ENCODE measurements at regions not wholly inside any gene's neighbourhood (a gene's known extent, or its start where the extent isn't known, plus 50 kb on each side); places are given as distances from the start of the nearest gene placed in this dataset.

- Histone ChIP-seq H3K36me3 (no peaks in the 10 kb centered on the region), H3K9me3 (no peaks in the 10 kb centered on the region), H3K4me1 (peaks cover 0 to 20% (median 10%) of the 10 kb centered on the region in 4 donors), H3K27ac (no peak overlapping the region), H3K27me3 (no peaks in the 10 kb centered on the region), H3K4me3 (no peak overlapping the region)
- 79 to 81% methylated on average over 5 of the region's 5 CpGs for WGBS, 2 donors
- TF ChIP-seq POLR2A (IDR thresholded peaks at IDR 0.05): no peak
- TF ChIP-seq POLR2AphosphoS5 (IDR thresholded peaks at IDR 0.05): no peak
- TF ChIP-seq EP300 (IDR thresholded peaks at IDR 0.05): no peak
- TF ChIP-seq CTCF (IDR thresholded peaks at IDR 0.05): no peak
- DNase-seq: no peak
- intact Hi-C loops (cut with DNase I): no loop called here
Measured at GRCh38 chr16:64869781-64870180, 252.1 kb downstream of the CDH11 start.

- H3K27me3 ChIP-seq: no peaks in the 10 kb centered on the region
Measured at GRCh38 chr16:64866021-64866420, 255.8 kb downstream of the CDH11 start.

GRCh38 chr16:64865069-64865696 lies 256.7 kb downstream of the CDH11 start:
- WGBS, 2 donors: 84 to 89% methylated on average over 2 of the region's 2 CpGs
- no peaks in the 10 kb centered on the region for H3K9me3 ChIP-seq
- no peak for TF ChIP-seq EP300 (IDR thresholded peaks at IDR 0.05)
- no peak for TF ChIP-seq CTCF (IDR thresholded peaks at IDR 0.05)
- no peak for TF ChIP-seq POLR2AphosphoS5 (IDR thresholded peaks at IDR 0.05)
- TF ChIP-seq POLR2A (IDR thresholded peaks at IDR 0.05): no peak
- DNase-seq: no peak
- no peak overlapping the region for H3K4me3 ChIP-seq
- intact Hi-C loops (cut with DNase I): no loop called here
- H3K36me3 ChIP-seq: no peaks in the 10 kb centered on the region
- H3K4me1 ChIP-seq: peaks cover 0 to 25% (median 17%) of the 10 kb centered on the region in 4 donors
- peak overlapping the region in 2 of 4 donors; percentile 52 to 66 for H3K27ac ChIP-seq
- H3K27me3 ChIP-seq: no peaks in the 10 kb centered on the region

More at GRCh38 chr16:64866021-64866420, 255.8 kb downstream of the CDH11 start:
- Histone ChIP-seq H3K9me3 (no peaks in the 10 kb centered on the region), H3K4me1 (peaks cover 0 to 31% (median 20%) of the 10 kb centered on the region in 4 donors), H3K36me3 (no peaks in the 10 kb centered on the region), H3K4me3 (no peak overlapping the region), H3K27ac (no peak overlapping the region)
- 88% methylated on average over 2 of the region's 2 CpGs for WGBS, 2 donors
- intact Hi-C loops (cut with DNase I): no loop called here
- DNase-seq: no peak
- TF ChIP-seq EP300 (IDR thresholded peaks at IDR 0.05): no peak
- TF ChIP-seq POLR2A (IDR thresholded peaks at IDR 0.05): no peak
- no peak for TF ChIP-seq POLR2AphosphoS5 (IDR thresholded peaks at IDR 0.05)
- no peak for TF ChIP-seq CTCF (IDR thresholded peaks at IDR 0.05)

- peak in 1 of 4 donors; percentile 9 for TF ChIP-seq POLR2AphosphoS5 (IDR thresholded peaks at IDR 0.05)
- TF ChIP-seq CTCF (IDR thresholded peaks at IDR 0.05): no peak
- Histone ChIP-seq H3K27me3 (no peaks in the 10 kb centered on the region), H3K9me3 (no peaks in the 10 kb centered on the region), H3K36me3 (no peaks in the 10 kb centered on the region), H3K4me3 (no peak overlapping the region), H3K4me1 (peaks cover 0 to 19% (median 17%) of the 10 kb centered on the region in 4 donors), H3K27ac (peak overlapping the region; percentile 11 to 66 (median 37))
- 21 to 43% methylated on average over 5 of the region's 5 CpGs for WGBS, 2 donors
- intact Hi-C loops (cut with DNase I): no loop called here
- no peak for DNase-seq
Measured at GRCh38 chr16:64864232-64864809, 257.5 kb downstream of the CDH11 start.
